ENCODE measurements at regions not wholly inside any gene's neighbourhood (a gene's known extent, or its start where the extent isn't known, plus 50 kb on each side); places are given as distances from the start of the nearest gene placed in this dataset.

GRCh38 chr5:75909223-75909622 is 174.0 kb upstream of the SV2C start:
- TF ChIP-seq EZH2phosphoT487 (IDR thresholded peaks at IDR 0.05; ENCODE audit: borderline replicate concordance, low read length) = no peak
- no peak for TF ChIP-seq CTCF (IDR thresholded peaks at IDR 0.05; ENCODE audit: low read depth, low read length, poor library complexity, severe bottlenecking)
- Histone ChIP-seq H3K9me3 (ENCODE audit: control insufficient read depth, insufficient read depth, low read length) (no peaks in the 10 kb centered on the region), H3K4me2 (ENCODE audit: low read length) (no peak overlapping the region), H4K20me1 (ENCODE audit: control insufficient read depth, insufficient read depth, low read depth, low read length) (no peaks in the 10 kb centered on the region), H3K27ac (ENCODE audit: low read depth, low read length) (no peak overlapping the region), H3K4me1 (ENCODE audit: control insufficient read depth, low read length) (no peaks in the 10 kb centered on the region), H3K27me3 (ENCODE audit: control insufficient read depth, low read length) (no peaks in the 10 kb centered on the region), H3K9me2 (replicated peaks; ENCODE audit: control insufficient read depth, low read length) (no peaks in the 10 kb centered on the region), H3K4me3 (ENCODE audit: low read length) (no peak overlapping the region), H3K79me2 (ENCODE audit: control insufficient read depth, low read length) (no peaks in the 10 kb centered on the region), H3F3A (ENCODE audit: control insufficient read depth, insufficient read depth) (no peaks in the 10 kb centered on the region), H3K36me3 (ENCODE audit: control insufficient read depth, low read length) (no peaks in the 10 kb centered on the region)

- no peaks in the 10 kb centered on the region for H3K79me2 ChIP-seq (ENCODE audit: control insufficient read depth, low read length)
- no peaks in the 10 kb centered on the region for H4K20me1 ChIP-seq (ENCODE audit: control insufficient read depth, insufficient read depth, low read depth, low read length)
- TF ChIP-seq EZH2phosphoT487 (IDR thresholded peaks at IDR 0.05; ENCODE audit: borderline replicate concordance, low read length) = no peak
- TF ChIP-seq CTCF (IDR thresholded peaks at IDR 0.05; ENCODE audit: low read depth, low read length, poor library complexity, severe bottlenecking) = no peak
- no peak overlapping the region for H3K4me2 ChIP-seq (ENCODE audit: low read length)
- no peaks in the 10 kb centered on the region for H3K27me3 ChIP-seq (ENCODE audit: control insufficient read depth, low read length)
- no peaks in the 10 kb centered on the region for H3F3A ChIP-seq (ENCODE audit: control insufficient read depth, insufficient read depth)
- H3K36me3 ChIP-seq (ENCODE audit: control insufficient read depth, low read length) = no peaks in the 10 kb centered on the region
- H3K9me2 ChIP-seq (replicated peaks; ENCODE audit: control insufficient read depth, low read length) = no peaks in the 10 kb centered on the region
- no peak overlapping the region for H3K4me3 ChIP-seq (ENCODE audit: low read length)
- no peaks in the 10 kb centered on the region for H3K9me3 ChIP-seq (ENCODE audit: control insufficient read depth, insufficient read depth, low read length)
- no peak overlapping the region for H3K27ac ChIP-seq (ENCODE audit: low read depth, low read length)
- no peaks in the 10 kb centered on the region for H3K4me1 ChIP-seq (ENCODE audit: control insufficient read depth, low read length)
Measured at GRCh38 chr5:75907651-75908050, 175.5 kb upstream of the SV2C start.

DNA sequence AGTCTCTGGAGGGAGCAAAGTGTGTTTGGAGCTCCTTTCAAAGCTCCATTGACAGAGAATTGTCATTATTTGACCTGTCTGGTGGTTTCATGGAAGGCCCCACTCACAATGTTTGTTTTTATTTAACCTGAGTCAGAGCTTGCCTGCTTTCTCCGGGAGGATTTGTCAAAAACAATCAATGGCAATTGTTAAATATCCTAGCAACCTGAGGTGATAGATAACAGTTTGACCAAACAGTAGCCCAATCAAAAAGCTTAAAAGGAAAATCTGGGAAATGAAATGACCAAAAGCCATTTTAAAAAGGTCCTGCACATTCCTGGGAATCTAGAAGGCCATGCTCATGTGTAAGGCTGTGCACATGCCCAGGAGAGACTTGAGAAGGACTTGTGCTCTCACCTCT is 177.2 kb upstream of the POC5 start:
- no peak for TF ChIP-seq EZH2phosphoT487 (IDR thresholded peaks at IDR 0.05; ENCODE audit: borderline replicate concordance, low read length)
- no peak for TF ChIP-seq CTCF (IDR thresholded peaks at IDR 0.05; ENCODE audit: low read depth, low read length, poor library complexity, severe bottlenecking)
- Histone ChIP-seq H3K36me3 (ENCODE audit: control insufficient read depth, low read length) (no peaks in the 10 kb centered on the region), H4K20me1 (ENCODE audit: control insufficient read depth, insufficient read depth, low read depth, low read length) (no peaks in the 10 kb centered on the region), H3F3A (ENCODE audit: control insufficient read depth, insufficient read depth) (no peaks in the 10 kb centered on the region), H3K27ac (ENCODE audit: low read depth, low read length) (no peak overlapping the region), H3K9me3 (ENCODE audit: control insufficient read depth, insufficient read depth, low read length) (no peaks in the 10 kb centered on the region), H3K4me1 (ENCODE audit: control insufficient read depth, low read length) (peaks cover 7% of the 10 kb centered on the region; the same call in 1 of the 2 replicates), H3K4me2 (ENCODE audit: low read length) (no peak overlapping the region), H3K27me3 (ENCODE audit: control insufficient read depth, low read length) (no peaks in the 10 kb centered on the region; the same call in 1 of the 2 replicates), H3K4me3 (ENCODE audit: low read length) (no peak overlapping the region), H3K79me2 (ENCODE audit: control insufficient read depth, low read length) (no peaks in the 10 kb centered on the region), H3K9me2 (replicated peaks; ENCODE audit: control insufficient read depth, low read length) (no peaks in the 10 kb centered on the region)

Measured in DOHH2 (cell line).